Body of pancreas (tissue), 4 donors: ENCODE measurements at regions not wholly inside any gene's neighbourhood (a gene's known extent, or its start where the extent isn't known, plus 50 kb on each side); places are given as distances from the start of the nearest gene placed in this dataset.

Experiments
- POLR2A ChIP-seq, 3 donors: fragments of 450-650 bp; IDR thresholded peaks; one replicate each; pipeline ENCODE4 v1.6.1; 2016; ENCODE audit warnings: antibody characterized with exemption in 3 of 3, mild to moderate bottlenecking in 2 of 3
- TF ChIP-seq, protein P1 (sequence below), 7 experiments: fragments of 450-650 bp in 4 of 7; fragments of 200-600 bp in 3 of 7; sonication (generic) in 3 of 7; IDR thresholded peaks; one replicate each; pipeline ENCODE4 v1.5.1; 2016 to 2019; ENCODE audit warnings: antibody characterized with exemption in 7 of 7

DNA sequence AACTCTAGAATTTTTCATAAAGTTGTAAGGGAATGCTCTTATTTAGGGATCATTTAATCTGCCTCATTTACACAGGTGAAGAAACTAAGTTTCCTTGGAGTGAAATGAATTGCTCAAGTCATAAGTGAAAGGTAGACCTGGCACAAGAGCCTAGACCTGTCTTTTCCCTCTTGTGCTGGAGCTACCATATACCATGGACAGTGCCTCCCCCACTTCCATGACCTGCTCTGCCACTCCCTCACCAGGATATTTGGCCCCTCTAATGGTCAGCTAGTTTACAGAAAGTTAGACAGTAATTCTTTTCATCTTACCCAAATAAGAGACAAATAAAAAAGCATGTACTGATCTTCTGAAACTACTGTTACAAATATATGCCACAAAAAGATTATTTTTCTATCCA lies 105.5 kb upstream of the ACO1 start:
- TF ChIP-seq, protein P1, sequence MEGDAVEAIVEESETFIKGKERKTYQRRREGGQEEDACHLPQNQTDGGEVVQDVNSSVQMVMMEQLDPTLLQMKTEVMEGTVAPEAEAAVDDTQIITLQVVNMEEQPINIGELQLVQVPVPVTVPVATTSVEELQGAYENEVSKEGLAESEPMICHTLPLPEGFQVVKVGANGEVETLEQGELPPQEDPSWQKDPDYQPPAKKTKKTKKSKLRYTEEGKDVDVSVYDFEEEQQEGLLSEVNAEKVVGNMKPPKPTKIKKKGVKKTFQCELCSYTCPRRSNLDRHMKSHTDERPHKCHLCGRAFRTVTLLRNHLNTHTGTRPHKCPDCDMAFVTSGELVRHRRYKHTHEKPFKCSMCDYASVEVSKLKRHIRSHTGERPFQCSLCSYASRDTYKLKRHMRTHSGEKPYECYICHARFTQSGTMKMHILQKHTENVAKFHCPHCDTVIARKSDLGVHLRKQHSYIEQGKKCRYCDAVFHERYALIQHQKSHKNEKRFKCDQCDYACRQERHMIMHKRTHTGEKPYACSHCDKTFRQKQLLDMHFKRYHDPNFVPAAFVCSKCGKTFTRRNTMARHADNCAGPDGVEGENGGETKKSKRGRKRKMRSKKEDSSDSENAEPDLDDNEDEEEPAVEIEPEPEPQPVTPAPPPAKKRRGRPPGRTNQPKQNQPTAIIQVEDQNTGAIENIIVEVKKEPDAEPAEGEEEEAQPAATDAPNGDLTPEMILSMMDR (IDR thresholded peaks at IDR 0.05): no peak
- no peak for TF ChIP-seq POLR2A (IDR thresholded peaks at IDR 0.05)
